HG02884 (cell line): ENCODE measurements at regions not wholly inside any gene's neighbourhood (a gene's known extent, or its start where the extent isn't known, plus 50 kb on each side); places are given as distances from the start of the nearest gene placed in this dataset.

Experiments
- ATAC-seq: cut with Tn5 transposase; IDR thresholded peaks from one replicate; pipeline ENCODE4 v1.9.1; 2021; ENCODE audit warnings: mild to moderate bottlenecking, moderate library complexity; ENCODE audit not compliant: unreplicated experiment

- ATAC-seq, result no peak
These were observed 179.4 kb upstream of the ALCAM start for GRCh38 chr3:105187344-105187743.

- no peak for ATAC-seq
These were observed 171.4 kb upstream of the ALCAM start for GRCh38 chr3:105195260-105195659.

- ATAC-seq, result peak; percentile 54
These were observed 168.8 kb upstream of the ALCAM start for GRCh38 chr3:105197863-105198262.

GRCh38 chr3:105199217-105199616 lies 167.5 kb upstream of the ALCAM start:
- no peak for ATAC-seq

GRCh38 chr3:105210141-105210540 lies 156.6 kb upstream of the ALCAM start:
- ATAC-seq, result no peak

DNA sequence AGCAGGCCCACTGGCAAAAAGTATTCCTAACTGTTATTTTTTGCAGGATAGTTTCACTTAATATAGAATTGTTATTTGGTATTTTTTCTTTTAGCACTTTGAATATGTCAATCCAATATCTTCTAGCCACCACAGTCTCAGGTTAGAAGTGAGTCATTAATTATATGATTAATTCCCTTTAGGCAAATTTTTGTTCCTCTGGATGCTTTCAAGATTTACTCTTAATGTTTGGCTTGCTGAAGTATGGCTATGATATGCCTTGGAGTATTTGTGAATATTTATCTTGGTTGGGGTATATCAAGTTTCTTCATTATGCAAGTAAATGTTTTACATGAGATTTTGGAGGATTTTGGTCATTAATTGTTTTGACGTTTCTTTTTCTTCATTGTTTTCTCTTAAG lies 152.1 kb upstream of the ALCAM start:
- no peak for ATAC-seq

DNA sequence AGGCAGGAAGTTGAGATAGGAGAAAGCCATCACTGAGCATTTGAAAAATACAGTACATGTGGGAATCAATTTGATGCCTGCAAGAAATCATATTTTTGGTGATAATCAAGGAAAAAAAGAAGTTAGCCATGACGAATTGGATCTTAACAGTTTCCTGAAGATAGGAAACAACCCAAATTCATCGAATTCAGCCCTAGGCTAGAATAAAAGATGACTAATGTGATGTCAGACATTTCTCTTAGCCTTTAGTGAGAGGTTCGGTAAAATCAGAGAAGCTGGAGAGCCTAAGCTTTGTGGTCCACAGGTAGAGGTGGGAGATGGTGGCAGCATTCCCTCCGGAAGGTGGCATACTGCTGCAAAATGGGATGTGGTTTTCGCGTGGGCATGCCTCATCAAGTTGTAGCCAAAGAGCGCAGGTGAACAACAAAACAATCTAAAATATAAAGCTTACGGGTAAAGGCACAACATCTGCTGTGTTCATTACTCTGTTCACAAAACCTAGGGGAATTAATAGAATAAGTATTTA lies 144.1 kb upstream of the ALCAM start:
- ATAC-seq, result no peak

DNA sequence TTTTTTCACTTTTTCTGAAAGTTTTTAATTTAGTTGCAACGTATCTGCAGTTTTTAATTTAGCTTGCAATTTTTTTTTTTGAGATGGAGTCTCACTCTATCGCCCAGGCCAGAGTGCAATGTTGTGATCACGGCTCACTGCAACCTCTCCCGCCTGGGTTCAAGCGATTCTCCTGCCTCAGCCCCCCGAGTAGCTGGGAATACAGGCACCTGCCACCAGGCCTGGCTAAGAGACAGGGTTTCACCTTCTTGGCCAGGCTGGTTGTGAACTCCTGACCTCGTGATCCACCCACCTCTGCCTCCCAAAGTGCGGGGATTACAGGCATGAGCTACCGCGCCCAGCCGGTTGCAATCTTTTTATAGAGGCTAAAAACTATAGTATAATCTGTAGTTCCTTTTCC lies 142.9 kb upstream of the ALCAM start:
- no peak for ATAC-seq

DNA sequence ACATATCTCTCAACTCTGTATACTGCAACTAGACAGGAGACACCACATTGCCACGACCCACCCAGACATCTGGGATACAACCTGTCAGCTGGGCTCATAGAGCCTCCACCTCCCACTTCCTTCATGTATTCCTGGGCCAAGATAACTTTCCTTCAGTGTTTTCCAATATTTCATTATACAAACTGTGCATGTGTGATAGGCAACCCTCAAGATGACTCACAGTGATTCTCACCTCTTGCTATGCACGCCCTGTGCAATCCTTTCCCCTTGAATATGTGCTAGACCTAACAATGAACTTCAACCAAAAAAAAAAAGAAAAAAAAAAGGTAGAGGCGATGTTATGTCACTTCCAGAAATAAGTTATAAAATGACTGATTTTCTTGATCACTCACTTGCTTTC lies 138.0 kb upstream of the ALCAM start:
- ATAC-seq, result no peak

- no peak for ATAC-seq
These were observed 134.2 kb upstream of the ALCAM start for GRCh38 chr3:105232553-105232952.

GRCh38 chr3:105233010-105233409 lies 133.7 kb upstream of the ALCAM start:
- ATAC-seq, result no peak

- no peak for ATAC-seq
These were observed 131.5 kb upstream of the ALCAM start for GRCh38 chr3:105235221-105235620.

DNA sequence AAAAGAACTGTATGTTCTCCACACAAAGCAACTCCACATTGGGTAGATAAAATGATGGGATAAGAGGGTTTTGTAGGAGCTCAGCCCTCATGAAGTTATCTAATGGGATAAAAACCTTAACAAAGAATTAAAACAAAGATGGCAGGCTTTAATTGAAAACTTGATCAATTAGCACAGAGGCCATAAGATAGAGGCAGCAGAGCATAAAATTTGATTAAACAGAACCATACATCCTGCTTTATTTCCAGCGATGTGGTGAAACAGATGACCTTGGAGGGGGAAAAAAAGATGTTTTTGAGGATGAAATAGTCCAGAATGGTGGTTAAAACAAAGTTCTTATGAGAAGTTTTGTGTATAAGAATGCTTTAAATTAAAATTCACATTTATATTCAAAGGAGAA lies 130.9 kb upstream of the ALCAM start:
- no peak for ATAC-seq

GRCh38 chr3:105238367-105238766 lies 128.3 kb upstream of the ALCAM start:
- ATAC-seq, result no peak

GRCh38 chr3:105243076-105243475 lies 123.6 kb upstream of the ALCAM start:
- ATAC-seq, result no peak

DNA sequence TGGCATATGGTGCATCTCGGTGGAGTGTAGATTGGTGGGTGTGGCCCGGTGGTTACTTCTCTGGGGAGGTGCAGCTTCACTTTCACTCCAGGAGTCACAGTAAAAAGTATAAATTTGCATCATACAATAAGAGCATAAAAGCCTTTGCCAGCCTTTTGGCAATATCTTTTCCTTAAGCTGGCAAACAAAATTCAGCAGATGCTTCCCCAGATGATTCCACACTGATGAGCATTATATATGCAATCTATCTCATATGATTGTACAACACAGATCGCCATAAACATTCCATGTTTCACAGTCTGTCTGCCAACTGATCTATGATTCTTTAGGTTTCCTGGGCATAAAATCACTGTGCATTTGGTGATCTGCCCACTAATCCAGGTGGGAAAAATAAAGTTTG lies 120.2 kb upstream of the ALCAM start:
- no peak for ATAC-seq

DNA sequence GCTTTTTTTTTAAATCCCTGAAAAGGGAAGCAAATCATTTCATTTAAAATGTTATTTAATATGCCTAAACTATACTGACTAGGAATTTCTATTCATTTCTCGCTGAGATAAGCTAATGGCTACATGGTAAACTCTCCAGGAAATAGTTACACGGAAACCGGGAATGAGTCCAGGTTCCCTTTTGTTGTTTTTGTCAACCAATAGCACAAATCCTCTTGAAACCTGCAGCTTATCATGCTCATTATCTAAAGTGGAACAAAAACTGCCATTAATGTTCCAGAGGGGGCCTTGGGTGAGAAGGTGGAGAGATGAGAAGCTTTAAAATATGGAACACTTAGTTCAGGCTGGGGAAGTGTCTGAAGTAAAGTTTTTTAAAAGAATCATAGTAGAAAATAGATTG lies 113.5 kb upstream of the ALCAM start:
- ATAC-seq, result no peak

GRCh38 chr3:105254154-105254553 lies 112.6 kb upstream of the ALCAM start:
- ATAC-seq, result no peak

DNA sequence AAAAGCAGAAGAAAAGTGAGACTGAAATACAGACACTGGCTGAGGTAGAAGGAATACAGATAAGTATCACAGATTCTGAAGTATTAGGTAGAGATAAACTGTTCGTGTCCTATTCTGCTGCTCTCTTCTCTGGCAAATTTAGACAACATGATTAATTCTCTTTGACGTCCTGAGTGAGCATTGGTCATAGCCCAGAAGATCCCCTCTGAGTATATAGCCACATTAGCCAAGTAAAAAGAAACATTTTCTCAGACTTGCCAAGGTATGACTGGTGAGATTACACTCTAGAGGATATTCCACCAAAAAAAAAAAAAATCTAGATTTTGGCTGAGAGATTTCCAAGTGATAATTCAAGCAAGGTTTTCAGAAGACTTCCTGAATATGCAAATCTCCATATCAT lies 111.4 kb upstream of the ALCAM start:
- no peak for ATAC-seq

DNA sequence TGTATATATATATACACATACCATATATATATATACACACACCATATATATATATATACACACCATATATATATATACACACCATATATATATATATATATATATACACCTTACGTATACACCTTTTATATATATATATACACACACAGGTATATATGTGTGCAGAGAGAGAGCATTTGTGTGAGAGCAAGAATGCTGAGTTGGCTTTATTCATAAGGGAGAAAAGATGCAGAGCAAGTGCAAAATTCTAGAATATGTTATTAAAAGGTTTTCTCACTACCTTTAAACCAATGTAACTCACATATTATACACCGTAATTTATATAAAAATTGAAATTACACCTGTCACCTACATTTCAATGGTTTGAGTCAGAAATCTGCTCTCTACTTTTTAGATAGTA lies 107.2 kb upstream of the ALCAM start:
- ATAC-seq, result no peak

GRCh38 chr3:105260385-105260784 lies 106.3 kb upstream of the ALCAM start:
- ATAC-seq, result no peak

- no peak for ATAC-seq
These were observed 92.2 kb upstream of the ALCAM start for GRCh38 chr3:105274536-105274935.

DNA sequence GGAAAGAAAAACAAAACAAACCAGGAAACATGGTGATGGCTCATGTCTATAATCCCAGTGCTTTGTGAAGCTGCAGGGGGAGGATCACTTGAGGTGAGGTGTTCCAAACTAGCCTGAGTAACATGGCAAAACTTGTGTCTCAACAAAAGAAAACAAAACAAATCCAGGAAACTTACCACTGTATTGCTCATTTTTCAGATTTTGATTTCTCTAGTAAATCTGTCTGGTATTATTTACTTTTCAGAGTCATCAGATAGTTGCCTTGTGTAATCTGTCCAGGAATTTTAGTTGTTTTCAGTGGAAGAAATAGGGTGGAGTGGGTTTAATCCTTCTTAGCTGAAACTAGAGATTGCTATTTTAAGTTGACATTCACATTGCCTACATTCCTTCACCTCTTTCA lies 91.8 kb upstream of the ALCAM start:
- ATAC-seq, result no peak

DNA sequence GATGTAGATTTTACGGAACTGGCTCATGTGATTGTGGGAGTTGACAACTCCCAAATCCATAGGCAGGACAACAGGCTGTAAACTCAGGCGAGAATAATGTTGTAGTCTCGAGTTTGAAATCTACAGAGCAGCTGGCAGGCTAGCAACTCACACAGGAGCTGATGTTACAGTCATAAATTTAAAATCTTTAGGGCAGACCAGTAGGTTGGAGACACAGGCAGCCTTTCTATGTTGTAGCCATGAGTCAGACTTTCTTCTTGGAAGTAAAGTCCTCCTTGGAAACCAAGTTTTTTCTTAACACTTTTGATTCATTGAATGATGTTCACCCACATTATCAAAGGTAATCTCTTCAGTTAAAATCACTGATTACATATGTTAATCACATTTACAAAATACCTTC lies 89.1 kb upstream of the ALCAM start:
- no peak for ATAC-seq
